ENCODE measurements at regions not wholly inside any gene's neighbourhood (a gene's known extent, or its start where the extent isn't known, plus 50 kb on each side); places are given as distances from the start of the nearest gene placed in this dataset.
"Not testable (repeated sequence)": the region's sequence is repeated elsewhere in the genome, so short reads cannot be mapped to it uniquely, and the experiment has no call there.

DNA sequence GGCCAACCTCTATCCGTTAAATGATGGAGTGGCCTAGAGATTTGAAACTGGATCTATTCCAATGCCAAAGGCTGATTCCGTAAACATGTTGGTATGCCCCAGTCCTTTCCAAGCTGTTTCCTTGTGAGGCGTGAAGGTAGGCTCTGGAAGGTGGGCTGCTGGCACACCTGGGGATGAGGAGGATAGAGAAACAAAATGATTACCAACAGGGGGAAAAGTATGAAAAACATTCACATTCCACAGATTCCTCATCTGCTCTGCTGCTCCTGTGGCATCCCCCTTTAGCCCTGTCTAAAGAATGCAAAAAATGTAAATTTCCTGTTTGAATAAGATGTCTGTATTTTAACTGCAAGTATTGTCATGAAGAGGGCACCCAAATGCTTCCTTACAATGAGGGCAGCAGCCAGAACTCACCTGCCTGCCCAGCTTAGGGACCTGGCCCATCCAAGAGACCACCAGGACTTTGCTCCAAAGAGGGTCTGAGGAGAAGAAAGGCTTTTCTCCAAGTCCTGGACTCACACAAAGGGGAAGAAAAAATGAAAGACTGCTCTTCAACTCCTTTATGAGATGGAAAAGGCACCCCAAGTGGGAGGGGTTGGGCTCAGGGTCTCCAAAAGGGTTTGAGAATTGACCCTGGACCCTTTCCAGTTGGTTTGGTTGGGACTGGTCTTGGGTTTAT, 132.3 kb upstream of the PELI1 start:
- H3K27me3 ChIP-seq: no peaks in the 10 kb centered on the region
- no peaks in the 10 kb centered on the region for H4K20me1 ChIP-seq
- H3K9ac ChIP-seq: no peak overlapping the region
- H3K4me3 ChIP-seq: no peak overlapping the region
- H3K9me3 ChIP-seq: no peaks in the 10 kb centered on the region
- no peaks in the 10 kb centered on the region for H3K36me3 ChIP-seq
- peaks cover 26% of the 10 kb centered on the region for H3K4me1 ChIP-seq
- TF ChIP-seq Cebpa-rat (IDR thresholded peaks at IDR 0.05): no peak
- no peak overlapping the region for H3K27ac ChIP-seq
- H3K4me2 ChIP-seq: peak overlapping the region; percentile 2; the same call in 1 of the 2 replicates

GRCh38 chr2:64277101-64277849, 133.1 kb upstream of the PELI1 start:
- H3K4me1 ChIP-seq: peaks cover 26% of the 10 kb centered on the region

GRCh38 chr2:64280812-64281211, 136.6 kb upstream of the PELI1 start:
- not testable (repeated sequence) for H3K27me3 ChIP-seq, H4K20me1 ChIP-seq, H3K9ac ChIP-seq, H3K4me2 ChIP-seq, H3K36me3 ChIP-seq, H3K9me3 ChIP-seq, H3K4me3 ChIP-seq, H3K27ac ChIP-seq
- peaks cover 30% of the 10 kb centered on the region for H3K4me1 ChIP-seq

More at GRCh38 chr2:64277101-64277849, 133.1 kb upstream of the PELI1 start:
- no peaks in the 10 kb centered on the region for H4K20me1 ChIP-seq
- no peak overlapping the region for H3K27ac ChIP-seq
- no peak overlapping the region for H3K4me3 ChIP-seq
- no peaks in the 10 kb centered on the region for H3K36me3 ChIP-seq
- H3K9me3 ChIP-seq: no peaks in the 10 kb centered on the region
- H3K9ac ChIP-seq: no peak overlapping the region
- no peak for TF ChIP-seq Cebpa-rat (IDR thresholded peaks at IDR 0.05)
- no peaks in the 10 kb centered on the region for H3K27me3 ChIP-seq
- H3K4me2 ChIP-seq: peak overlapping the region; percentile 2; the same call in 1 of the 2 replicates

GRCh38 chr2:64283006-64283570, 138.9 kb upstream of the PELI1 start:
- H3K4me3 ChIP-seq: no peak overlapping the region
- H3K9ac ChIP-seq: no peak overlapping the region
- H3K4me2 ChIP-seq: peak overlapping the region; percentile 64

DNA sequence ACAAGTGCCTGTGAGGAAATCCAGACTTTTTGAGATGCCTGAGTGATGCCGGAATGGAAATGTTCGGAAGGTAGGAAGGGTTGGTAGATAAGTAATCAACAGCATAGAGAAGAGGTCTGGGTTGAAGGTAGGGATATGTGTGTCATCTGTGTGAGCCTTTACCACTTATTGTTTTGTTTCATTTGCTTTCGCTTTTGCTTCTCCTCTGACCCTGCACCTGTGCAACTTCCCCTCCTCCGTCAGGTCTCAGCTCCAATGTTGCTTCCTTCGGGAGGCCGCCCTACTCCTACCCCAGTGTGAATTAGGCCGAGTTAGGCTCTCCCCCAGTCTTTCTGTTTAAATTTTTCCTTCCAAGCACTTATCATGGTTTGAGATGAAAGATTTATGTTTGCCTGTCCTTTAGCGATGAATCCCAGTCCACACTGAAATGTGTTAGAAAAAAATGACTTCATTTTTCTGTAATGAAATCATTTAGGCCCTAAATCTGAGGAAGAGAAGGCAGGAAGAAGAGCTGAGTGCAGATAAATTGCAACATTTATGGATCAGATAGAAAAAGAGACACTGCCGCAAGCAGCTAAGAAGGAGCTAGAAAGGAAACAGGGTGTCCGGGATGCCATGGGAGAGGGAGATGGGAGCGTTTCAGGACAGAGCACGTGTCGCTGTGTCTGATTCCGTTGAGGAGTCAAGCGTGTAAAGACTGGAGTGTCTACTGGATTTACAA, 139.6 kb upstream of the PELI1 start:
- Histone ChIP-seq H3K27ac (no peak overlapping the region; the same call in 1 of the 2 replicates), H3K4me3 (no peak overlapping the region), H3K4me1 (peaks cover 26% of the 10 kb centered on the region), H3K9ac (no peak overlapping the region), H3K9me3 (no peaks in the 10 kb centered on the region), H3K36me3 (no peaks in the 10 kb centered on the region), H3K27me3 (no peaks in the 10 kb centered on the region), H3K4me2 (peak overlapping the region; percentile 64), H4K20me1 (no peaks in the 10 kb centered on the region)
- no peak for TF ChIP-seq Cebpa-rat (IDR thresholded peaks at IDR 0.05)

More at GRCh38 chr2:64283006-64283570, 138.9 kb upstream of the PELI1 start:
- H4K20me1 ChIP-seq: no peaks in the 10 kb centered on the region
- H3K27ac ChIP-seq: no peak overlapping the region; the same call in 1 of the 2 replicates
- no peaks in the 10 kb centered on the region for H3K27me3 ChIP-seq
- H3K36me3 ChIP-seq: no peaks in the 10 kb centered on the region
- TF ChIP-seq Cebpa-rat (IDR thresholded peaks at IDR 0.05): no peak
- peaks cover 26% of the 10 kb centered on the region for H3K4me1 ChIP-seq
- H3K9me3 ChIP-seq: no peaks in the 10 kb centered on the region

DNA sequence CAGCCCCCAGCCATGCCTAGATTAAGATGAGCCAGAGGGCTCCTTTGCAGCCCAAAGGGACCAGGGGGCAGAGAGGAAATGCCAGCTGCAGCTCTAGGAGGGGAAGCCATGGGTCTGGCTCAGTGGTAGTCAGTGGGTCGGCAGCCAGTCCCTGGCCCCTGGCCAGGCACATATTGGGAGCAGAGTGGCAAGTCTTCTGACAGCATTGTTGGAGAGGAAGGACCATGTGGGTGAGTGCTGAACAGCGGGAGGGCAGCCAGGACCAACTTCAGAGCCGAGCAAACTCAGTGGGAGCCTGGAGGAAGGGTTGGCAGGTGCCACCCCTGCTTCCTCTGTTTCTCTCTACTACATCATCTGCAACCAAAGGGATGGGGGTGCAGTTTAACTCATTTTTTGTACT, 140.5 kb upstream of the PELI1 start:
- Histone ChIP-seq H3K9me3 (no peaks in the 10 kb centered on the region), H3K27ac (no peak overlapping the region), H3K4me2 (peak overlapping the region; percentile 43), H3K27me3 (no peaks in the 10 kb centered on the region), H3K9ac (no peak overlapping the region), H3K4me1 (peaks cover 26% of the 10 kb centered on the region), H3K4me3 (no peak overlapping the region), H4K20me1 (no peaks in the 10 kb centered on the region), H3K36me3 (no peaks in the 10 kb centered on the region)
- no peak for TF ChIP-seq Cebpa-rat (IDR thresholded peaks at IDR 0.05)

- Histone ChIP-seq H3K9ac (no peak overlapping the region), H3K36me3 (no peaks in the 10 kb centered on the region), H3K9me3 (no peaks in the 10 kb centered on the region), H3K27ac (no peak overlapping the region), H3K4me1 (peaks cover 26% of the 10 kb centered on the region), H3K27me3 (no peaks in the 10 kb centered on the region), H3K4me2 (no peak overlapping the region), H3K4me3 (no peak overlapping the region), H4K20me1 (no peaks in the 10 kb centered on the region)
- no peak for TF ChIP-seq Cebpa-rat (IDR thresholded peaks at IDR 0.05)
These were observed 143.1 kb upstream of the PELI1 start for GRCh38 chr2:64287202-64287740.

DNA sequence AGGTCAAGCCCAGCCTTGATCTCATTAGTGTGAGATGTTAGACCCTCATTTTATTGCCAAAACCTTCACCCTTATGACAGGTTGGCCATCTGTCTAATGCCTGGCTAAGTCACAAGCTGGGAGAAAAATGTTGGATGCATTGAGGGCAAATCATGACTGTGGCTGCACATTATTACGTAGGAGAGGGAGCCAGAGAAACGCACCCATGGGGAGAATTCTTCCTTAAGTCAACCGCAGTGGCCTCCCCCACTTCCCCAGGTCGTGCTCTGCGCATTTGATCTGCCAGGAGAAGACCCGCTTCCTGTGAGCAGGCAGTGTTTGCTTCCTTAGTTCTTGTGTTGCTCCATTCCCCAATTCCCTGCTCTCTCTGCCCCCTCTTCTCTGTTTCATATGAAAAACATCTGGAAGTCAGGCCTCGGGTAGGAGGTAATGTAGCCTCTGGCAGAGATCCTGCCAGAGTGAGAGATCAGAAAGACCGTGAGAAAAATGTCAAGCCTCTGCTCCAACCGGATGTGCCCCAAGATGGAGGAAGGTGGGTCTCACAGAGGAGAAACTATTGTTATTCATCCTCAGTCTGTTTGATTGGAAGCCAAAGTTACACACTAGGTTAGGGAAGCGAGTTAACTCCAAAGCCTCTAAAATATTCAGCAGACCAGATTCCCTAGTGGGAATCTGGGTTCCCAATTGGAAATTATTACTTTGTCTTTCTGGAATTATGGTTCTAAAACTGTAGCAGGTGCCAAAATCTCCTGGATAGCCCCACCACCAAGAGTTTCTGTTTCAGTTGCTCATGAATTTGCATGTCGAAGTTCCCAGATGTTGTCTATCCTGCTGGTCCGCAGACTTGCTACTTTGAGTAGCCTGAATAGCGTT, 144.3 kb upstream of the PELI1 start:
- Histone ChIP-seq H3K4me1 (peaks cover 21% of the 10 kb centered on the region), H3K9ac (no peak overlapping the region), H3K4me3 (no peak overlapping the region)

DNA sequence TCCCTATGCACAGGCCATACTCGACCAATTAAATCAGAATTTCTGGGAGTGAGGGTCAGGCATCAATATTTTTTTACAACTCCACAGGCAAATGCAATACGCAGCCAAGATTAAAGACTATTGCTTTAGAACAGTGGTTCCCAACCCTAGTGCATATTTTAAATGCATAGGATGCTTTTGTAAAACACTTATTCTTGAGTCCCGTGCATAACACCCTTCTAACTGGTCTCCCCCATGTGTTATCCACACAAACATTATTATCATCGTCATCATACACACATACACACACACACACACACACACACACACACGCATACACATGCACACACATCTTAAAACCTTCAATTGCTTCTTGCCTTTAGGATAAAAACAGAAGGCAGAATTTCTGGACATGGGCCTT, 145.0 kb upstream of the PELI1 start:
- no peaks in the 10 kb centered on the region for H3K9me3 ChIP-seq
- H3K27me3 ChIP-seq: no peaks in the 10 kb centered on the region
- H3K4me1 ChIP-seq: peaks cover 14% of the 10 kb centered on the region
- no peaks in the 10 kb centered on the region for H4K20me1 ChIP-seq
- H3K4me2 ChIP-seq: no peak overlapping the region
- no peaks in the 10 kb centered on the region for H3K36me3 ChIP-seq
- H3K4me3 ChIP-seq: no peak overlapping the region
- no peak for TF ChIP-seq Cebpa-rat (IDR thresholded peaks at IDR 0.05)
- H3K9ac ChIP-seq: no peak overlapping the region
- no peak overlapping the region for H3K27ac ChIP-seq

More for the DNA sequence above, 144.3 kb upstream of the PELI1 start:
- Histone ChIP-seq H4K20me1 (no peaks in the 10 kb centered on the region), H3K36me3 (no peaks in the 10 kb centered on the region), H3K4me2 (no peak overlapping the region), H3K27me3 (no peaks in the 10 kb centered on the region), H3K9me3 (no peaks in the 10 kb centered on the region), H3K27ac (no peak overlapping the region)
- no peak for TF ChIP-seq Cebpa-rat (IDR thresholded peaks at IDR 0.05)

All from BLaER1 (cell line).